Prostate gland (tissue), 2 donors: ENCODE measurements at regions not wholly inside any gene's neighbourhood (a gene's known extent, or its start where the extent isn't known, plus 50 kb on each side); places are given as distances from the start of the nearest gene placed in this dataset.
"Not testable (repeated sequence)": the region's sequence is repeated elsewhere in the genome, so short reads cannot be mapped to it uniquely, and the experiment has no call there.

Experiments
- CTCF ChIP-seq, 4 experiments: fragments of 200-600 bp in 2 of 4; fragments of 450-650 bp in 2 of 4; sonication (generic) in 2 of 4; IDR thresholded peaks; 1 replicate in 3 of 4; 2 replicates in 1 of 4; pipeline ENCODE4 v1.5.1; 2016 to 2019; ENCODE audit warnings: antibody characterized with exemption in 4 of 4, mild to moderate bottlenecking in 2 of 4, moderate library complexity in 2 of 4
- POLR2AphosphoS5 ChIP-seq: sonication (generic); formaldehyde crosslinking; IDR thresholded peaks from one replicate; pipeline ENCODE4 v1.6.1; 2017; ENCODE audit warnings: antibody characterized with exemption

GRCh38 chr5:13578311-13579039 lies 366.0 kb downstream of the DNAH5 start:
- not testable (repeated sequence) for TF ChIP-seq CTCF (IDR thresholded peaks at IDR 0.05); POLR2AphosphoS5
